GM20000 (cell line): ENCODE measurements at regions not wholly inside any gene's neighbourhood (a gene's known extent, or its start where the extent isn't known, plus 50 kb on each side); places are given as distances from the start of the nearest gene placed in this dataset.

Experiments
- DNase-seq: peaks from one replicate; pipeline ENCODE4 v3.0.0; 2012; ENCODE audit warnings: low spot score
- TF ChIP-seq, protein P1 (sequence below): IDR thresholded peaks from 2 replicates; pipeline ENCODE4 v1.5.1; 2012; ENCODE audit warnings: mild to moderate bottlenecking, control low read depth; ENCODE audit errors: extremely low read depth, missing control alignments

DNA sequence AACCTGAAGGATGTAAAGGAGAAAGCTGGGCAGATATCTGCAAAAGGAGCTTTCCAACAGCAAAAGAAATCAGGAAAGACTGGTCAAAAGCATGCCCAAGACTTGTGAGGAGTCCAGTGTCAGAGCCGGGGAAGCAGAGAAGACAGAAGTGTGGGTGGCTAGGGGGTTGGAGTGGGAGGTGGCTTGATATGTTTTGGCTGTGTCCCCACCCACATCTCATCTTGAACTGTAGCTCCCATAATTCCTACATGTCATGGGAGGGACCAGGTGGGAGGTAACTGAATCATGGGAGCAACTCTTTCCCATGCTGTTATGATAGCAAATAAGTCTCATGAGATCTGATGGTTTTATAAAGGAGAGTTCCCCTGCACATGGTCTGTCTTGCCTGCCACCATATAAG lies 84.9 kb downstream of the INHBA start:
- TF ChIP-seq, protein P1, sequence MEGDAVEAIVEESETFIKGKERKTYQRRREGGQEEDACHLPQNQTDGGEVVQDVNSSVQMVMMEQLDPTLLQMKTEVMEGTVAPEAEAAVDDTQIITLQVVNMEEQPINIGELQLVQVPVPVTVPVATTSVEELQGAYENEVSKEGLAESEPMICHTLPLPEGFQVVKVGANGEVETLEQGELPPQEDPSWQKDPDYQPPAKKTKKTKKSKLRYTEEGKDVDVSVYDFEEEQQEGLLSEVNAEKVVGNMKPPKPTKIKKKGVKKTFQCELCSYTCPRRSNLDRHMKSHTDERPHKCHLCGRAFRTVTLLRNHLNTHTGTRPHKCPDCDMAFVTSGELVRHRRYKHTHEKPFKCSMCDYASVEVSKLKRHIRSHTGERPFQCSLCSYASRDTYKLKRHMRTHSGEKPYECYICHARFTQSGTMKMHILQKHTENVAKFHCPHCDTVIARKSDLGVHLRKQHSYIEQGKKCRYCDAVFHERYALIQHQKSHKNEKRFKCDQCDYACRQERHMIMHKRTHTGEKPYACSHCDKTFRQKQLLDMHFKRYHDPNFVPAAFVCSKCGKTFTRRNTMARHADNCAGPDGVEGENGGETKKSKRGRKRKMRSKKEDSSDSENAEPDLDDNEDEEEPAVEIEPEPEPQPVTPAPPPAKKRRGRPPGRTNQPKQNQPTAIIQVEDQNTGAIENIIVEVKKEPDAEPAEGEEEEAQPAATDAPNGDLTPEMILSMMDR = no peak
- DNase-seq = no peak

DNA sequence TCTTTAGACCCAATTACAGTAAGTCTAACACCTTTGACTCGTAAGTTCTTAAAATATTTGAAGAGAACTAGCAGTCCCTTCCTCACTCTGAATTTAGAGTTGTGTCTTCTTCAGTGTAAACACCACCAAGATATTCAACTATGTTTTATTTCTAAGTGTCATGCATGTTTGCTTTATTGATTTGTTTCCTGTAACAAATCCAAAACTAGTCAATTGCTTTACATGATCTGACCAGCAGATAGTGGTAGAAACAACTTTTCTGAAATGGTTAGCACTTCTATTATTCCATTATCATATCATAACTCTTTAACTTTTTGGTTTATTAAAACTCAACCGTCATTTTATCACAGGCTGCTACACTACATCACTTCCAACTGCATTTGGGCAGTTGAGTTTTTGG lies 90.1 kb downstream of the INHBA start:
- no peak for DNase-seq
- TF ChIP-seq, protein P1 = no peak

DNA sequence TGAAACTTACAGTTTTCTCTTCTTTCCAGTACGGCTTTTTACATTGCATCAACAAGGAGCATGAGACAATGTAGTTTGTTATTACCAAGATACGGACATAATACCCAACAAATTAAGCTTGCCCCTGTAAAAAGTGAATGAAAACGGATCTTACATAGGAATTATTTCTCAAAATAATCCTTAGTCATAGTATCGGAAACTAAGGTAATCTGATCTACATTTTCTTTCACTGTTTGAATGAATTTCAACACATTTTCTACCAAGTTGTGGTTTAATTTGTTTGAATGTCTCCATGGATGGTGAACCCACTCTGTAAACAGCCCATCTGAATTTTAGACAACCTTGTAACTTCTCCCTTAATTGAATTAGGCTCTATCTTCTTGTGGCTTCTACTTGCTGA lies 90.5 kb downstream of the INHBA start:
- TF ChIP-seq, protein P1 = no peak
- no peak for DNase-seq

DNA sequence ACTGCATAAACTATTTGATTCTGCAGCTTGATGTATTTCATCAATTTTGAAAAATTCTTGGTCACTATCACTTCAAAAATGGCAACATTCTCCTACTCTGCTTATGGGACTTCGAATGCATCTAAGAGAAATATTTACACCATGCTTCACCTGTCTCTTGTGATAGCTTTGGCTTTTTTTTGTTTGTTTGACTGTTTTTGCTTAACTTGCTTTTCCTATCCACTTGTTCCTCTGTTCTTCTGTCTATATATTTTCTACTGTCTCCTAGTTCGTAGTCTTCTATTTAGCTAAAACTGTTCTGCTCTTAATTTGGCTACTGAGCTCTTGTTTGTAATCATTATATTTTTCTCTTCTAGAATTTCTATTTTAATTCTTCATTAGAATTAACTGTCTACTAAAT lies 94.4 kb downstream of the INHBA start:
- TF ChIP-seq, protein P1 = no peak
- no peak for DNase-seq

DNA sequence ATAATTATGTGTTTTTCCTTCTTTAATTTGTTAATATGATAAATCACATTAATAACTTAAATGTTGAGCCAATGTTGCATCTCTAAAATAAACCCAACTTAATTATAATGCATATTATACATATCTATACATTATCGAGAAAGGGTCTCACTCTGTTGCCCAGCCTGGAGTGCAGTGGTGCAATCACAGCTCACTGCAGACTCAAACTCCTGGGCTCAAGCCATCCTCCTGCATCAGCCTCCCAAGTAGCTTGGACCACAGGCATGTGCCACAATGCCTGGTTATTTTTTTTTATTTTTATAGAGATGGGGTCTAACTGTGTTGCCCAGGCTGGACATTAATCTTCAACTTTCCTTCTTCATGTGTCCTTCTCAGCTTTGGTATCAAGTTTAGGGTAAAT lies 98.9 kb downstream of the INHBA start:
- TF ChIP-seq, protein P1 = no peak

DNA sequence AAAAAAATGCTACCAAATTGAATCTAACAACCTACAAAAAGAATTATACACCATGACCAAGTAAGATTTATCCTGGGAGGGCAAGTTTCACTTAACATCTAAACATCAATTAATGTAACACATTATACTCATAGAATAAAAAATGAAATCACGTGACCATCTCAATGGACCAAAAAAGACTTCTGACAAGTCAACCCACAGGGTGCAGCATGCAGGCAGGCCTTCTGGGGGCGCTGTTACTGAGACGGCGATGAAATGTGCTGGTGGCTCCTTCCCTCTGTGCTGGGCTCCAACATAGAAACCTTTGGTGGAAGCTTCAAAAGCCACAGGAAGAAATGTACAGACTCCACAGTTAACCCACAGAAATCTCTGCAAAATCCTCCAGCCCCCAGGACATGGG lies 103.1 kb downstream of the INHBA start:
- no peak for DNase-seq
- TF ChIP-seq, protein P1 = no peak

More for the DNA sequence above, 98.9 kb downstream of the INHBA start:
- DNase-seq = no peak

DNA sequence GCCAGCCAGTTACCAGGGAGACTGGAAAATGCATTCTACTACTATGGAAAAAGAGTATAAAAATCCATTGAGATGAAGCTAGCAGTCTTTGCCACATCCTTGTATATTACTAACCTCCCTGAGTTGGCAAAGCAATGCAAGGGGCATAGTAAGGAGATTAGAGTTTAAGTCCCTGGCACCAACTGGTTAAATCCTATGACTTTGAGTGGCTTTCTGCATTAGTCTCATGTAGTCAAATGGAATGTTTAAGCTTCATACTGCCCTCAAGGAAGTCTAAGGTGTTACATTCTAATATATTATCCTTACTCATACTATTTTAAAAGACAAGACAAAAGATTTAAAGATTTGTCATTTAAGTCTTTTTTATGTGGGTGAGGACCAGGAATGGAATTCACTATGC lies 110.1 kb downstream of the INHBA start:
- TF ChIP-seq, protein P1 = no peak
- DNase-seq = no peak
